H9 (cell line): ENCODE measurements at regions not wholly inside any gene's neighbourhood (a gene's known extent, or its start where the extent isn't known, plus 50 kb on each side); places are given as distances from the start of the nearest gene placed in this dataset.

ENCODE experiments used
- DNase-seq: peaks from one replicate; pipeline ENCODE4 v3.0.0-alpha.2; 2017
- H2AFZ ChIP-seq: one replicate; pipeline ENCODE4 v1.6.1; 2013; ENCODE audit warnings: mild to moderate bottlenecking, low read length, control low read depth, moderate library complexity
- H2AK5ac ChIP-seq: 2 replicates; pipeline ENCODE4 v1.6.1; 2013; ENCODE audit warnings: low read length, control low read depth, mixed read lengths; ENCODE audit not compliant: insufficient read length
- H2BK120ac ChIP-seq: one replicate; pipeline ENCODE4 v1.6.1; 2013; ENCODE audit warnings: low read depth, mild to moderate bottlenecking, low read length, control low read depth, inconsistent platforms; ENCODE audit not compliant: poor library complexity, severe bottlenecking
- H2BK12ac ChIP-seq: 2 replicates; pipeline ENCODE4 v1.6.1; 2013; ENCODE audit warnings: low read length, control low read depth, mixed read lengths, low read depth; ENCODE audit not compliant: insufficient read length
- H2BK15ac ChIP-seq: 2 replicates; pipeline ENCODE4 v1.6.1; 2013; ENCODE audit warnings: low read depth, low read length, control low read depth
- H2BK20ac ChIP-seq: one replicate; pipeline ENCODE4 v1.6.1; 2013; ENCODE audit warnings: low read depth, mild to moderate bottlenecking, low read length, control low read depth, inconsistent platforms; ENCODE audit not compliant: poor library complexity, severe bottlenecking
- H2BK5ac ChIP-seq: 2 replicates; pipeline ENCODE4 v1.6.1; 2013; ENCODE audit warnings: low read length, control low read depth, mixed read lengths; ENCODE audit not compliant: insufficient read length
- H3K14ac ChIP-seq: 2 replicates; pipeline ENCODE4 v1.6.1; 2013; ENCODE audit warnings: low read length, control low read depth; ENCODE audit not compliant: insufficient read depth
- H3K18ac ChIP-seq: 2 replicates; pipeline ENCODE4 v1.6.1; 2013; ENCODE audit warnings: low read depth, mild to moderate bottlenecking, mixed read lengths, low read length, control low read depth; ENCODE audit not compliant: insufficient read length
- H3K23ac ChIP-seq: 2 replicates; pipeline ENCODE4 v1.6.1; 2013; ENCODE audit warnings: low read length, control low read depth, mixed read lengths, low read depth; ENCODE audit not compliant: insufficient read length
- H3K23me2 ChIP-seq: 2 replicates; pipeline ENCODE4 v1.6.1; 2013; ENCODE audit warnings: low read depth, mild to moderate bottlenecking, mixed read lengths, low read length, control low read depth; ENCODE audit not compliant: insufficient read length, poor library complexity, severe bottlenecking
- H3K27ac ChIP-seq: 2 replicates; pipeline ENCODE4 v1.5.1; 2013; ENCODE audit warnings: low read length, control low read depth, mixed read lengths, low read depth; ENCODE audit not compliant: insufficient read length
- H3K27me3 ChIP-seq: 2 replicates; pipeline ENCODE4 v1.6.1; 2013; ENCODE audit warnings: low read length, control low read depth, inconsistent platforms; ENCODE audit not compliant: insufficient read depth
- H3K4ac ChIP-seq: 2 replicates; pipeline ENCODE4 v1.6.1; 2013; ENCODE audit warnings: low read depth, mild to moderate bottlenecking, control low read depth, inconsistent platforms, low read length, moderate library complexity
- H3K4me1 ChIP-seq: 2 replicates; pipeline ENCODE4 v1.6.1; 2013; ENCODE audit warnings: low read length, control low read depth, inconsistent platforms; ENCODE audit not compliant: insufficient read depth
- H3K4me2 ChIP-seq: 2 replicates; pipeline ENCODE4 v1.6.1; 2013; ENCODE audit warnings: low read length, control low read depth, mixed read lengths; ENCODE audit not compliant: insufficient read length, insufficient read depth
- H3K56ac ChIP-seq: 2 replicates; pipeline ENCODE4 v1.6.1; 2013; ENCODE audit warnings: low read depth, mild to moderate bottlenecking, mixed read lengths, low read length, control low read depth; ENCODE audit not compliant: insufficient read length
- H3K79me1 ChIP-seq: 2 replicates; pipeline ENCODE4 v1.6.1; 2013; ENCODE audit warnings: low read depth, mild to moderate bottlenecking, moderate library complexity, low read length, control low read depth, inconsistent platforms; ENCODE audit not compliant: insufficient read depth, poor library complexity, severe bottlenecking
- H3K79me2 ChIP-seq: 2 replicates; pipeline ENCODE4 v1.6.1; 2013; ENCODE audit warnings: low read length, control low read depth, inconsistent platforms; ENCODE audit not compliant: insufficient read depth
- H3K9ac ChIP-seq: 2 replicates; pipeline ENCODE4 v1.6.1; 2013; ENCODE audit warnings: low read length, control low read depth, mixed read lengths; ENCODE audit not compliant: insufficient read length; ENCODE audit errors: extremely low read depth
- H3K9me3 ChIP-seq: one replicate; pipeline ENCODE4 v1.6.1; 2013; ENCODE audit warnings: low read depth, low read length, inconsistent platforms; ENCODE audit not compliant: control insufficient read depth
- H3T11ph ChIP-seq: one replicate; pipeline ENCODE4 v1.6.1; 2013; ENCODE audit warnings: mild to moderate bottlenecking, low read length, control low read depth, inconsistent platforms
- H4K20me1 ChIP-seq: one replicate; pipeline ENCODE4 v1.6.1; 2013; ENCODE audit not compliant: control insufficient read depth, insufficient read length, insufficient read depth
- H4K5ac ChIP-seq: 2 replicates; pipeline ENCODE4 v1.6.1; 2013; ENCODE audit warnings: low read depth, mild to moderate bottlenecking, mixed read lengths, low read length, control low read depth; ENCODE audit not compliant: insufficient read length
- H4K8ac ChIP-seq: replicated peaks from 2 replicates; pipeline ENCODE4 v1.6.1; 2013; ENCODE audit warnings: low read length, control low read depth, mixed read lengths, low read depth; ENCODE audit not compliant: insufficient read length
- H4K91ac ChIP-seq: 2 replicates; pipeline ENCODE4 v1.6.1; 2013; ENCODE audit warnings: low read depth, mild to moderate bottlenecking, moderate library complexity, mixed read lengths, low read length, control low read depth; ENCODE audit not compliant: insufficient read length
- H3K27ac Mint-ChIP-seq, 3 experiments: 2 replicates in 2 of 3; 3 replicates in 1 of 3; pipeline ENCODE4 v1.8.0; 2020 to 2021; ENCODE audit warnings: mixed read lengths in 3 of 3, mild to moderate bottlenecking in 1 of 3, moderate library complexity in 1 of 3
- H3K27me3 Mint-ChIP-seq: 2 replicates; pipeline ENCODE4 v1.8.0; 2021; ENCODE audit warnings: low read depth, mild to moderate bottlenecking, moderate library complexity, mixed read lengths
- H3K36me3 Mint-ChIP-seq, 3 experiments: 2 replicates in 2 of 3; 3 replicates in 1 of 3; pipeline ENCODE4 v1.8.0; 2020 to 2021; ENCODE audit warnings: low read depth in 3 of 3, mixed read lengths in 3 of 3; ENCODE audit not compliant: insufficient read depth in 1 of 3
- H3K4me1 Mint-ChIP-seq, 2 experiments: 2 replicates each; pipeline ENCODE4 v1.8.0; 2020; ENCODE audit warnings: mixed read lengths in 2 of 2
- H3K4me3 Mint-ChIP-seq, 2 experiments: 2 replicates in 1 of 2; 3 replicates in 1 of 2; pipeline ENCODE4 v1.8.0; 2020 to 2021; ENCODE audit warnings: mild to moderate bottlenecking in 2 of 2, mixed read lengths in 2 of 2, moderate library complexity in 1 of 2
- H3K9me3 Mint-ChIP-seq, 2 experiments: 2 replicates in 1 of 2; 3 replicates in 1 of 2; pipeline ENCODE4 v1.8.0; 2020; ENCODE audit warnings: mild to moderate bottlenecking in 2 of 2, mixed read lengths in 2 of 2, moderate library complexity in 1 of 2
- WGBS: extraction: QIAGEN DNeasy Blood & Tissue Kit; methylation state at CpG from one replicate; pipeline ENCODE4 v1.1.7; 2013; ENCODE audit warnings: missing lambda C conversion rate, low lambda C conversion rate, mixed read lengths; ENCODE audit not compliant: insufficient read length; ENCODE audit errors: extremely low coverage; 5-methylcytosine and 5-hydroxymethylcytosine counted together
- TF ChIP-seq, protein P1 (sequence below): fragments of 200-600 bp; sonication (generic); conservative IDR thresholded peaks from 3 replicates; pipeline ENCODE4 v1.8.0; 2021; ENCODE audit warnings: antibody characterized with exemption, mild to moderate bottlenecking

DNA sequence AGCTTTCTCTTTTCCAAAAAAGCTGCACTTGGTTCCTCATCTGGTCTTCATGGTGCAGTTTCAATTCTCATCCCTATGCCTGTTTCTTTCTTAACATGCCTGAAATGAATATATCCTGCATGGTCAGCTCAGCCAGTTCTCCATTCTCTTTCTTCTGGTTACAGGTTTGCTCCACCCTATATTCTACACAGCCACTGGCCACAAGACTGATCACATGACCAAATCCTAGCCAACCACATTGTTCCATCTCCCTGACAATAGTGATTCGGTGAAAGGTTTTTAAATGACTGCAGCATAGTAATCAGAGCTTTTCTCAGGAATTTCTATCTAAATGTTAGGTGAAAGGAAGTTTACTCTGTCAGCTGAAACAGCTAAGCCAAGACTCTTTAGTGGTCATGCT is 891.4 kb downstream of the METTL15 start:
- no peak overlapping the region for H3K9ac ChIP-seq
- no peak overlapping the region for H4K5ac ChIP-seq
- H3K4me2 ChIP-seq = no peak overlapping the region
- H3K23ac ChIP-seq = no peak overlapping the region
- Mint-ChIP-seq H3K36me3 (no peaks in the 10 kb centered on the region), H3K27ac (no peak overlapping the region), H3K9me3 (no peaks in the 10 kb centered on the region), H3K4me3 (no peak overlapping the region), H3K27me3 (no peaks in the 10 kb centered on the region), H3K4me1 (0 out of 4 replicates have a peak, but pooled peaks cover 0 to 3% of the 10 kb centered on the region in 2 experiments)
- H2BK5ac ChIP-seq = no peak overlapping the region
- no peaks in the 10 kb centered on the region for H3K79me2 ChIP-seq
- no peak for DNase-seq
- no peak overlapping the region for H2AK5ac ChIP-seq
- no peak overlapping the region for H3K18ac ChIP-seq
- no peak overlapping the region for H2BK12ac ChIP-seq
- H3K9me3 ChIP-seq = no peaks in the 10 kb centered on the region
- no peaks in the 10 kb centered on the region for H3K79me1 ChIP-seq
- H3K4ac ChIP-seq = no peak overlapping the region
- H3K4me1 ChIP-seq = no peaks in the 10 kb centered on the region
- H4K91ac ChIP-seq = no peak overlapping the region
- TF ChIP-seq, protein P1, sequence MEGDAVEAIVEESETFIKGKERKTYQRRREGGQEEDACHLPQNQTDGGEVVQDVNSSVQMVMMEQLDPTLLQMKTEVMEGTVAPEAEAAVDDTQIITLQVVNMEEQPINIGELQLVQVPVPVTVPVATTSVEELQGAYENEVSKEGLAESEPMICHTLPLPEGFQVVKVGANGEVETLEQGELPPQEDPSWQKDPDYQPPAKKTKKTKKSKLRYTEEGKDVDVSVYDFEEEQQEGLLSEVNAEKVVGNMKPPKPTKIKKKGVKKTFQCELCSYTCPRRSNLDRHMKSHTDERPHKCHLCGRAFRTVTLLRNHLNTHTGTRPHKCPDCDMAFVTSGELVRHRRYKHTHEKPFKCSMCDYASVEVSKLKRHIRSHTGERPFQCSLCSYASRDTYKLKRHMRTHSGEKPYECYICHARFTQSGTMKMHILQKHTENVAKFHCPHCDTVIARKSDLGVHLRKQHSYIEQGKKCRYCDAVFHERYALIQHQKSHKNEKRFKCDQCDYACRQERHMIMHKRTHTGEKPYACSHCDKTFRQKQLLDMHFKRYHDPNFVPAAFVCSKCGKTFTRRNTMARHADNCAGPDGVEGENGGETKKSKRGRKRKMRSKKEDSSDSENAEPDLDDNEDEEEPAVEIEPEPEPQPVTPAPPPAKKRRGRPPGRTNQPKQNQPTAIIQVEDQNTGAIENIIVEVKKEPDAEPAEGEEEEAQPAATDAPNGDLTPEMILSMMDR = no peak
- no peak overlapping the region for H3K27ac ChIP-seq
- H2BK20ac ChIP-seq = no peak overlapping the region
- no peak overlapping the region for H2BK120ac ChIP-seq
- H3K14ac ChIP-seq = no peak overlapping the region
- H3K56ac ChIP-seq = no peak overlapping the region
- WGBS = no CpG with 5 or more reads among the region's 1 CpG
- no peak overlapping the region for H2AFZ ChIP-seq
- no peaks in the 10 kb centered on the region for H4K20me1 ChIP-seq
- H2BK15ac ChIP-seq = no peak overlapping the region
- no peaks in the 10 kb centered on the region for H3K27me3 ChIP-seq
- H3K23me2 ChIP-seq = no peaks in the 10 kb centered on the region
- H3T11ph ChIP-seq = no peak overlapping the region
- H4K8ac ChIP-seq = no peak overlapping the region
